Endothelial cell of umbilical vein (primary cell): ENCODE measurements at regions not wholly inside any gene's neighbourhood (a gene's known extent, or its start where the extent isn't known, plus 50 kb on each side); places are given as distances from the start of the nearest gene placed in this dataset.

Experiments
- BruUV-seq: library from RNA; stranded (reverse); fragments of 400-500 nt; replicated peaks from 2 replicates; lab custom pipeline; 2021; lab: Mats Ljungman, UMichigan
- CTCF ChIA-PET: fragments of 300-600, 350-600 bp; sonication (Branson Sonifier 250); formaldehyde crosslinking; loops from one replicate; lab custom pipeline; 2021; ENCODE audit warnings: antibody characterized with exemption, inconsistent platforms; lab: Charles Lee
- POLR2A ChIA-PET: fragments of 300-600, 350-600 bp; sonication (Branson Sonifier 250); formaldehyde crosslinking; loops from one replicate; lab custom pipeline; 2021; ENCODE audit warnings: antibody characterized with exemption, inconsistent platforms; lab: Charles Lee
- DNase-seq: peaks from one replicate; pipeline ENCODE4 v3.0.0-alpha.2; 2011; ENCODE audit warnings: low read depth, low spot score
- FAIRE-seq: peaks from 2 replicates; lab custom pipeline; 2011; peaks lifted over from hg19 to GRCh38; lab: Jason Lieb, UNC
- H2AFZ ChIP-seq: 2 replicates; pipeline ENCODE4 v1.6.0; 2012; ENCODE audit warnings: low read depth, low read length, control low read depth, inconsistent platforms
- H3K27ac ChIP-seq: 2 replicates; pipeline ENCODE4 v1.5.1; 2011; ENCODE audit warnings: low read depth, mild to moderate bottlenecking, control low read depth, low read length, moderate library complexity; ENCODE audit not compliant: insufficient read depth
- H3K27me3 ChIP-seq, 2 experiments: 2 replicates each; pipeline versions ENCODE4 v1.6.0 to v1.6.1; 2011; ENCODE audit warnings: low read length in 2 of 2, mixed read lengths in 1 of 2; ENCODE audit not compliant: control insufficient read depth in 2 of 2, insufficient read depth in 2 of 2
- H3K36me3 ChIP-seq, 2 experiments: 2 replicates in 1 of 2; 3 replicates in 1 of 2; pipeline ENCODE4 v1.5.1; 2011; ENCODE audit warnings: low read length in 2 of 2, mild to moderate bottlenecking in 1 of 2, moderate library complexity in 1 of 2; ENCODE audit not compliant: control insufficient read depth in 2 of 2, insufficient read depth in 2 of 2; ENCODE audit errors: extremely low read depth in 1 of 2
- H3K4me1 ChIP-seq: 3 replicates; pipeline ENCODE4 v1.5.1; 2011; ENCODE audit warnings: mild to moderate bottlenecking, low read length; ENCODE audit not compliant: control insufficient read depth, insufficient read depth; ENCODE audit errors: extremely low read depth
- H3K4me2 ChIP-seq: 2 replicates; pipeline ENCODE4 v1.6.1; 2011; ENCODE audit warnings: low read length, control low read depth, mixed read lengths; ENCODE audit not compliant: insufficient read depth
- H3K4me3 ChIP-seq, 3 experiments: fragments of 200-600 bp in 1 of 3; sonication (generic), shearing (Covaris generic) in 1 of 3; replicated peaks in 1 of 3; 2 replicates each; pipeline ENCODE4 v1.5.1; 2011 to 2016; ENCODE audit warnings: control low read depth in 3 of 3, low read length in 3 of 3, mild to moderate bottlenecking in 2 of 3, inconsistent platforms in 1 of 3, low read depth in 1 of 3, moderate library complexity in 1 of 3; ENCODE audit not compliant: insufficient read depth in 1 of 3
- H3K79me2 ChIP-seq: 2 replicates; pipeline ENCODE4 v1.6.0; 2012; ENCODE audit warnings: low read length, inconsistent platforms; ENCODE audit not compliant: control insufficient read depth, insufficient read depth
- H3K9ac ChIP-seq: replicated peaks from 2 replicates; pipeline ENCODE3; 2011; ENCODE audit warnings: low read length, control low read depth; ENCODE audit not compliant: insufficient read depth; ENCODE audit errors: extremely low read depth
- H3K9me1 ChIP-seq: replicated peaks from 3 replicates; pipeline ENCODE4 v1.6.0; 2011; ENCODE audit warnings: mild to moderate bottlenecking, low read length; ENCODE audit not compliant: control insufficient read depth, insufficient read depth; ENCODE audit errors: extremely low read depth
- H3K9me3 ChIP-seq: replicated peaks from 2 replicates; pipeline ENCODE4 v1.5.1; 2012; ENCODE audit warnings: low read length, inconsistent platforms; ENCODE audit not compliant: control insufficient read depth, insufficient read depth
- H4K20me1 ChIP-seq: replicated peaks from 2 replicates; pipeline ENCODE3; 2011; ENCODE audit warnings: mild to moderate bottlenecking, low read length; ENCODE audit not compliant: control insufficient read depth, insufficient read depth; ENCODE audit errors: extremely low read depth
- EZH2 ChIP-seq: IDR thresholded peaks from 2 replicates; pipeline ENCODE4 v1.6.1; 2012; ENCODE audit warnings: borderline replicate concordance, low read depth, mild to moderate bottlenecking, moderate library complexity, low read length, inconsistent platforms; ENCODE audit not compliant: severe bottlenecking
- FOS ChIP-seq: IDR thresholded peaks from 2 replicates; pipeline ENCODE4 v1.6.1; 2011; ENCODE audit warnings: mild to moderate bottlenecking, low read length, moderate library complexity, borderline replicate concordance; ENCODE audit not compliant: insufficient read depth
- GATA2 ChIP-seq: IDR thresholded peaks from 2 replicates; pipeline ENCODE4 v1.7.0; 2011; ENCODE audit warnings: low read depth, mild to moderate bottlenecking, moderate library complexity, mixed read lengths, low read length; ENCODE audit not compliant: insufficient read length, insufficient read depth
- JUN ChIP-seq: IDR thresholded peaks from 2 replicates; pipeline ENCODE4 v1.6.1; 2011; ENCODE audit warnings: borderline replicate concordance, low read depth; ENCODE audit not compliant: insufficient read length, insufficient read depth
- MYC ChIP-seq: IDR thresholded peaks from one replicate; pipeline ENCODE4 v1.6.1; 2011; ENCODE audit warnings: mild to moderate bottlenecking, low read depth, low read length
- POLR2A ChIP-seq: IDR thresholded peaks from 2 replicates; pipeline ENCODE4 v1.6.1; 2012; ENCODE audit warnings: low read depth, mild to moderate bottlenecking, control low read depth, low read length
- POLR2AphosphoS5 ChIP-seq: IDR thresholded peaks from 2 replicates; pipeline ENCODE4 v1.6.1; 2012; ENCODE audit warnings: low read depth, mild to moderate bottlenecking, control low read depth, low read length, moderate library complexity; ENCODE audit not compliant: insufficient read depth
- dilution Hi-C: fragments of 300-500 bp; cut with MboI; formaldehyde crosslinking; loops from one replicate; pipeline ENCODE4 v1.15.0; 2019; ENCODE audit warnings: low sequenced_read_pairs; ENCODE audit not compliant: extremely low pct_ligation_motif_present
- intact Hi-C: fragments of 100-400 bp; cut with micrococcal nuclease; formaldehyde crosslinking; loops from one replicate; pipeline ENCODE4 v1.10.0; 2022
- TF ChIP-seq, protein P1 (sequence below): IDR thresholded peaks from 2 replicates; pipeline ENCODE4 v1.6.1; 2011; ENCODE audit not compliant: insufficient read depth, insufficient read length
- TF ChIP-seq, protein P2 (sequence below), 2 donors: IDR thresholded peaks; 1 replicate in 1 of 2; 2 replicates in 1 of 2; pipeline ENCODE4 v1.5.1; 2011; ENCODE audit warnings: low read length in 2 of 2, mild to moderate bottlenecking in 2 of 2, moderate library complexity in 2 of 2, control low read depth in 1 of 2, inconsistent platforms in 1 of 2, low read depth in 1 of 2; ENCODE audit not compliant: insufficient read depth in 1 of 2; ENCODE audit errors: extremely low read depth in 1 of 2

DNA sequence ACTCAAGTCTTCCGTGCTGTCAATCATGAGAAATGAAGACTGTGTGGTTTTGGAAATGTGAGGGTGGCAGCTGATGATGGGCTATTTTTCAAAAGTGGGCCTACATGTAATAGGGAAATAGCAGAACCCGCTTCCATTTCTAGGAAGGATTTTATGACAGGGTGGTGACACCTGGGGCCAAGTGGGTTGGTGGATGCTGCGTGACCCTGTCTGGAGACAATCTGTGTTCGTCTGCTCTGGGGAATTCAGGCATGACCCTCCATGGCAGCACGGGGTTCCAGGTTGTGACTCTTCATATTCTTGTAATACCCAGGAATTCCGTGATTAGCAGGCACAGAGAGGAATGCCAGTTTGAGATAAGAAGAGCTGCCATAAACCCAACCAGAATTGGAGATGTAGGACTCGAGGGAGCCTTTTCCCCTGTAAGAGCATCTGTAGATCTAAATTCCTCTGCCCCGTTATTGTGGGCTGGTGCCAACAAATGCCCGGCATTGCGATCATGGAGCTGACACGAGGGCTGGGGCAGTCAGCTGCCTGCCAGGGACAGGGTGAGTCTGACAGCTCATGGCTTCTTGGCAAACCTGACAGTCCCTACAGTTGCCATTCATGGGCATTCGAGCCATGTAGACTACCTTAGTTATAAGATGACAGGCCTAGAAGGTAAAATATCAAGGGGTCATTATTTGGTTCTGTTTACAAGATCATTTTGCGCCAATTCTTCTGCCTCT, 279.7 kb downstream of the GADD45G start:
- no peak overlapping the region for H3K9ac ChIP-seq
- dilution Hi-C loops, result no loop called here
- DNase-seq, result no peak

More for the DNA sequence above, 279.7 kb downstream of the GADD45G start:
- H3K9me3 ChIP-seq, result no peaks in the 10 kb centered on the region
- no peaks in the 10 kb centered on the region for H4K20me1 ChIP-seq
- H3K4me2 ChIP-seq, result no peak overlapping the region
- no peaks in the 10 kb centered on the region for H3K9me1 ChIP-seq
- ChIA-PET POLR2A (no interaction called here), CTCF (no interaction called here)
- intact Hi-C loops, result no loop called here
- no peaks in the 10 kb centered on the region for H3K79me2 ChIP-seq
- no peak overlapping the region for H2AFZ ChIP-seq
- no peak overlapping the region for H3K27ac ChIP-seq
- BruUV-seq, result no TSS peak
- no peak for TF ChIP-seq EZH2
- no peak for TF ChIP-seq JUN
- no peak for TF ChIP-seq POLR2AphosphoS5
- TF ChIP-seq, protein P1, sequence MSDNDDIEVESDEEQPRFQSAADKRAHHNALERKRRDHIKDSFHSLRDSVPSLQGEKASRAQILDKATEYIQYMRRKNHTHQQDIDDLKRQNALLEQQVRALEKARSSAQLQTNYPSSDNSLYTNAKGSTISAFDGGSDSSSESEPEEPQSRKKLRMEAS, result no peak
- TF ChIP-seq, protein P2, sequence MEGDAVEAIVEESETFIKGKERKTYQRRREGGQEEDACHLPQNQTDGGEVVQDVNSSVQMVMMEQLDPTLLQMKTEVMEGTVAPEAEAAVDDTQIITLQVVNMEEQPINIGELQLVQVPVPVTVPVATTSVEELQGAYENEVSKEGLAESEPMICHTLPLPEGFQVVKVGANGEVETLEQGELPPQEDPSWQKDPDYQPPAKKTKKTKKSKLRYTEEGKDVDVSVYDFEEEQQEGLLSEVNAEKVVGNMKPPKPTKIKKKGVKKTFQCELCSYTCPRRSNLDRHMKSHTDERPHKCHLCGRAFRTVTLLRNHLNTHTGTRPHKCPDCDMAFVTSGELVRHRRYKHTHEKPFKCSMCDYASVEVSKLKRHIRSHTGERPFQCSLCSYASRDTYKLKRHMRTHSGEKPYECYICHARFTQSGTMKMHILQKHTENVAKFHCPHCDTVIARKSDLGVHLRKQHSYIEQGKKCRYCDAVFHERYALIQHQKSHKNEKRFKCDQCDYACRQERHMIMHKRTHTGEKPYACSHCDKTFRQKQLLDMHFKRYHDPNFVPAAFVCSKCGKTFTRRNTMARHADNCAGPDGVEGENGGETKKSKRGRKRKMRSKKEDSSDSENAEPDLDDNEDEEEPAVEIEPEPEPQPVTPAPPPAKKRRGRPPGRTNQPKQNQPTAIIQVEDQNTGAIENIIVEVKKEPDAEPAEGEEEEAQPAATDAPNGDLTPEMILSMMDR (IDR thresholded peaks at IDR 0.05; ENCODE audit: extremely low read depth in 1 of 2, insufficient read depth in 1 of 2, low read depth in 1 of 2, low read length in 2 of 2), result no peak
- TF ChIP-seq POLR2A, result no peak
- no peak for TF ChIP-seq GATA2
- no peak for TF ChIP-seq MYC
- no peak for TF ChIP-seq FOS
- no peaks in the 10 kb centered on the region for H3K27me3 ChIP-seq
- no peak for FAIRE-seq
- no peak overlapping the region for H3K4me3 ChIP-seq
- H3K4me1 ChIP-seq, result no peaks in the 10 kb centered on the region
- no peaks in the 10 kb centered on the region for H3K36me3 ChIP-seq
